Hepatocyte (in vitro differentiated cells): ENCODE measurements at regions not wholly inside any gene's neighbourhood (a gene's known extent, or its start where the extent isn't known, plus 50 kb on each side); places are given as distances from the start of the nearest gene placed in this dataset.

Source experiments
- DNase-seq: peaks from one replicate; pipeline ENCODE4 v3.0.0-alpha.2; 2016; ENCODE audit warnings: low spot score
- H2AFZ ChIP-seq: fragments of 200-600 bp; sonication (generic); 2 replicates; pipeline ENCODE4 v1.6.0; 2016; ENCODE audit warnings: antibody characterized with exemption, mild to moderate bottlenecking
- H3K27ac ChIP-seq: fragments of 200-600 bp; sonication (generic); 2 replicates; pipeline ENCODE4 v1.5.1; 2016; ENCODE audit warnings: mild to moderate bottlenecking
- H3K27me3 ChIP-seq: fragments of 200-600 bp; sonication (generic); 2 replicates; pipeline ENCODE4 v1.6.1; 2016
- H3K36me3 ChIP-seq: fragments of 200-600 bp; sonication (generic); replicated peaks from 2 replicates; pipeline ENCODE4 v1.5.1; 2016; ENCODE audit warnings: low read depth; ENCODE audit not compliant: insufficient read depth
- H3K4me1 ChIP-seq: fragments of 200-600 bp; sonication (generic); 2 replicates; pipeline ENCODE4 v1.5.1; 2016; ENCODE audit warnings: mild to moderate bottlenecking, moderate library complexity; ENCODE audit not compliant: insufficient read depth
- H3K4me2 ChIP-seq: fragments of 200-600 bp; sonication (generic); 2 replicates; pipeline ENCODE4 v1.6.0; 2016
- H3K4me3 ChIP-seq: fragments of 200-600 bp; sonication (generic); 2 replicates; pipeline ENCODE4 v1.5.1; 2016; ENCODE audit warnings: mild to moderate bottlenecking
- H3K79me2 ChIP-seq: fragments of 200-600 bp; sonication (generic); 2 replicates; pipeline ENCODE4 v1.6.0; 2017; ENCODE audit warnings: mild to moderate bottlenecking
- H3K9me2 ChIP-seq: fragments of 200-600 bp; sonication (generic); replicated peaks from 2 replicates; pipeline ENCODE4 v1.6.0; 2017; ENCODE audit warnings: mild to moderate bottlenecking; ENCODE audit not compliant: insufficient read depth
- H3K9me3 ChIP-seq: fragments of 200-600 bp; sonication (generic); 2 replicates; pipeline ENCODE4 v1.5.1; 2016; ENCODE audit warnings: low read depth, mild to moderate bottlenecking
- H4K20me1 ChIP-seq: fragments of 200-600 bp; sonication (generic); 2 replicates; pipeline ENCODE4 v1.6.0; 2016; ENCODE audit warnings: mild to moderate bottlenecking; ENCODE audit not compliant: insufficient read depth, poor library complexity, severe bottlenecking
- CTCF ChIP-seq: fragments of 200-600 bp; sonication (generic); IDR thresholded peaks from 2 replicates; pipeline ENCODE4 v1.5.1; 2016; ENCODE audit warnings: antibody characterized with exemption, mild to moderate bottlenecking; ENCODE audit not compliant: poor library complexity
- EZH2 ChIP-seq: fragments of 200-600 bp; sonication (generic); IDR thresholded peaks from 2 replicates; pipeline ENCODE4 v1.6.1; 2016; ENCODE audit warnings: antibody characterized with exemption, mild to moderate bottlenecking, borderline replicate concordance
- EZH2phosphoT487 ChIP-seq: fragments of 200-600 bp; sonication (generic); IDR thresholded peaks from one replicate; pipeline ENCODE4 v1.6.1; 2018; ENCODE audit warnings: antibody characterized with exemption, mild to moderate bottlenecking, low read depth, moderate library complexity; ENCODE audit not compliant: unreplicated experiment, severe bottlenecking
- WGBS: methylation state at CpG from one replicate; pipeline ENCODE4 v1.1.6; 2016; ENCODE audit warnings: low lambda C conversion rate; ENCODE audit errors: missing lambda C conversion rate; 5-methylcytosine and 5-hydroxymethylcytosine counted together

GRCh38 chrX:35406386-35406785 is 391.8 kb upstream of the MAGEB16 start:
- TF ChIP-seq EZH2phosphoT487 (no peak), CTCF (no peak), EZH2 (no peak)
- H3K4me2 ChIP-seq: no peak overlapping the region
- H3K79me2 ChIP-seq: no peaks in the 10 kb centered on the region
- DNase-seq: no peak
- no peaks in the 10 kb centered on the region for H3K27me3 ChIP-seq
- no peaks in the 10 kb centered on the region for H3K4me1 ChIP-seq
- no peaks in the 10 kb centered on the region for H3K9me2 ChIP-seq
- H3K4me3 ChIP-seq: no peak overlapping the region
- no peak overlapping the region for H2AFZ ChIP-seq
- WGBS: 89% methylated on average over 2 of the region's 2 CpGs
- no peaks in the 10 kb centered on the region for H3K9me3 ChIP-seq
- H4K20me1 ChIP-seq: no peaks in the 10 kb centered on the region
- H3K36me3 ChIP-seq: no peaks in the 10 kb centered on the region
- H3K27ac ChIP-seq: no peak overlapping the region

GRCh38 chrX:35416782-35417181 is 381.4 kb upstream of the MAGEB16 start:
- Histone ChIP-seq H3K9me2 (no peaks in the 10 kb centered on the region), H3K4me3 (no peak overlapping the region), H3K4me1 (no peaks in the 10 kb centered on the region), H3K27me3 (no peaks in the 10 kb centered on the region), H3K27ac (no peak overlapping the region), H3K9me3 (no peaks in the 10 kb centered on the region), H3K4me2 (no peak overlapping the region), H2AFZ (no peak overlapping the region), H4K20me1 (no peaks in the 10 kb centered on the region), H3K79me2 (no peaks in the 10 kb centered on the region), H3K36me3 (no peaks in the 10 kb centered on the region)
- no peak for DNase-seq
- TF ChIP-seq EZH2: no peak
- no peak for TF ChIP-seq EZH2phosphoT487
- TF ChIP-seq CTCF: no peak

GRCh38 chrX:35432056-35432455 is 366.1 kb upstream of the MAGEB16 start:
- H3K27me3 ChIP-seq: no peaks in the 10 kb centered on the region
- no peaks in the 10 kb centered on the region for H3K79me2 ChIP-seq
- no peak overlapping the region for H3K27ac ChIP-seq
- H3K9me2 ChIP-seq: no peaks in the 10 kb centered on the region
- no peaks in the 10 kb centered on the region for H4K20me1 ChIP-seq
- no peaks in the 10 kb centered on the region for H3K36me3 ChIP-seq
- no peaks in the 10 kb centered on the region for H3K4me1 ChIP-seq
- no peak for DNase-seq
- no peak overlapping the region for H3K4me2 ChIP-seq
- H3K4me3 ChIP-seq: no peak overlapping the region
- no peaks in the 10 kb centered on the region for H3K9me3 ChIP-seq
- 64% methylated on average over 2 of the region's 2 CpGs for WGBS
- no peak overlapping the region for H2AFZ ChIP-seq
- TF ChIP-seq EZH2phosphoT487 (no peak), CTCF (no peak), EZH2 (no peak)

GRCh38 chrX:35439034-35439660 is 359.0 kb upstream of the MAGEB16 start:
- TF ChIP-seq CTCF: no peak
- TF ChIP-seq EZH2: no peak
- no peak for TF ChIP-seq EZH2phosphoT487
- DNase-seq: no peak
- no peaks in the 10 kb centered on the region for H4K20me1 ChIP-seq
- H3K4me2 ChIP-seq: no peak overlapping the region
- H2AFZ ChIP-seq: no peak overlapping the region
- H3K4me1 ChIP-seq: no peaks in the 10 kb centered on the region
- WGBS: 26% methylated on average over 3 of the region's 3 CpGs
- H3K27me3 ChIP-seq: no peaks in the 10 kb centered on the region
- H3K27ac ChIP-seq: no peak overlapping the region
- no peaks in the 10 kb centered on the region for H3K9me3 ChIP-seq
- no peaks in the 10 kb centered on the region for H3K9me2 ChIP-seq
- H3K36me3 ChIP-seq: no peaks in the 10 kb centered on the region
- H3K4me3 ChIP-seq: no peak overlapping the region
- H3K79me2 ChIP-seq: no peaks in the 10 kb centered on the region
